ENCODE measurements at regions not wholly inside any gene's neighbourhood (a gene's known extent, or its start where the extent isn't known, plus 50 kb on each side); places are given as distances from the start of the nearest gene placed in this dataset.
A peak's percentile ranks its signal among the peaks of the same experiment; 100 is the strongest.

DNA sequence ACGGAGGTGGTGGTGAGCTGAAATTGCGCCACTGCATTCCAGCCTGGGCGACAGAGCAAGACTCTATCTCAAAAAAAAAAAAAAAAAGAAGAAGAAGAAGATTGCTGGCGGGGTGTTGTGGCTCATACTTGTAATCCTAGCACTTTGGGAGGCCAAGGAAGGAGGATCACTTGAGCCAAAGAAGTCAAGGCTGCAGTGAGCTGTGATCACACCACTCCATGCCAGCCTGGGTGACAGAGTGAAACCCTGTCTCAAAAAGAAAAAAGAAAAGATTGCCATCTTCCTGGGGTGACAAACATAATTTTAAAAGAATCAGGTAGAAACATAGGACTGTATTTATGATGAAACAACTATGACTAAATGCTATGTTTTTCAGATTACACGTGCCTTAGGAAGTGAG, 55.1 kb upstream of the EML4 start:
- Histone ChIP-seq H3K9me3 (no peaks in the 10 kb centered on the region), H3K27me3 (no peaks in the 10 kb centered on the region), H3K36me3 (no peaks in the 10 kb centered on the region), H3K27ac (no peak overlapping the region), H3K4me1 (peaks cover 0 to 35% of the 10 kb centered on the region in 2 donors), H3K4me3 (no peak overlapping the region)
- no peak for TF ChIP-seq CTCF (IDR thresholded peaks at IDR 0.05)
- DNase-seq (ENCODE audit: low spot score in 2 of 2), result no peak
- intact Hi-C loops (cut with DNase I), result no loop called here

DNA sequence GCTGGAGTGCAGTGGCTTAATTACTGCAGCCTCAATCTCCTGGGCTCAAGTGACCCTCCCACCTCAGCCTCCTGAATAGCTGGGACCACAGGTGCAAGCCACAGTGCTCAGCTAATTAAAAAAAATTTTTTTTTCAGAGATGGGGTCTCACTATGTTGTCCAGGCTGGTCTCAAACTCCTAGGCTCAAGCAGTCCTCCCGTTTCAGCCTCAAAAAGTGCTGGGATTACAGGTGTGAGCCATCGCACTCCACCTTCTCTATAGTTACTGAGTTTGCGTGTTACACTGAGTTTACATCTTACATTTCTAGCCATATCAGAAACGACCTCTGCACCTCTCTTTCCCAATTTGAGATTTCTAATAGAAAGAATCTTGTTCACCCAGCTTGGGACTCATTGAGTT, 53.6 kb upstream of the EML4 start:
- no peak overlapping the region for H3K4me3 ChIP-seq
- no peak for TF ChIP-seq CTCF (IDR thresholded peaks at IDR 0.05)
- H3K36me3 ChIP-seq, result no peaks in the 10 kb centered on the region
- intact Hi-C loops (cut with DNase I), result no loop called here
- H3K4me1 ChIP-seq, result peaks cover 0 to 30% of the 10 kb centered on the region in 2 donors
- H3K9me3 ChIP-seq, result no peaks in the 10 kb centered on the region
- DNase-seq (ENCODE audit: low spot score in 2 of 2), result no peak
- H3K27me3 ChIP-seq, result no peaks in the 10 kb centered on the region
- no peak overlapping the region for H3K27ac ChIP-seq

DNA sequence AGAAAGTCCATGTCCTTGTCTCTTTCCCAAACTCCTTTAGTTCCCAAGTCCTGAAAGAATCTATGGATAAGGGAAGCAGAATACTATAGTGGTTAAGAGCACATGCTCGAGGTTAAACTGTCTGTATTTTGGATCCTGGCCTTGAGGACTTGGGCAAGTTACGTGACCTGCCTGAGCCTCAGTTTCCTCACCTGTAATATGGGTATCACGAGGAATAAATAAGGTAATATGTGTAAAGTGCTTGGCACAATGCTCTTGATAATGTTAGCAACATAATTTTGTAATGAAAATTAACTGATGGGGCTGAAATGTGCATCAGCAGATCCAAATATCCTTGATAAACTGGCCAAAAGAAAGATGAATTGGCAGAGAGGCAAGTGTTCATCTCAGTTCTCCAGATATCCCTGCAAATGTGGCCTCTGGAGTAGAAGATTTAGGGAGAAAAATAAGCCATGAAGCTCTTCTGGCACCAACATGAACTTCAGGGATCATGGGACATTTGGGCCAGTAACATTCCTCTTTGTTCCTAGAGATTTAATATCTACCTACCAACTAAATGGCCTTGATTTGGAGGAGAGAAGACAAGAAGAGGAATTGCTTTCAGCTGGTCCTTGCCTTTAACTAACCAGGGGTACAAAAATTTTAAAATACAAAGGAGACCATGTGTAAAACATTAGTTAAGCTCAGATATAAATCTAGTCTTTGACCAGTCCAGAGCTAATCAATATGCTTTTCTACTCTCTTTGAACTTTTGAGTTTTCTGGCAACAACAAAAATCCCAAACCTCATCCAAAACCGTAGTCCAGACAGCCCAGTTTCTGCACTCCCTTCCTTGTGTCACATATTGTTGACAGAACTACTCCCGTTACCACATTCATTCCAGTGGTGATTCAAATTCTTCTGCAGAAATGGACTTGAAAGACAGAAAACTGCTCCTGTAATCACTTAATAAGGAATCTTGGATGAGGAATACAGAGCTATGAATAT, 52.7 kb upstream of the EML4 start:
- DNase-seq (ENCODE audit: low spot score in 2 of 2), result no peak

DNA sequence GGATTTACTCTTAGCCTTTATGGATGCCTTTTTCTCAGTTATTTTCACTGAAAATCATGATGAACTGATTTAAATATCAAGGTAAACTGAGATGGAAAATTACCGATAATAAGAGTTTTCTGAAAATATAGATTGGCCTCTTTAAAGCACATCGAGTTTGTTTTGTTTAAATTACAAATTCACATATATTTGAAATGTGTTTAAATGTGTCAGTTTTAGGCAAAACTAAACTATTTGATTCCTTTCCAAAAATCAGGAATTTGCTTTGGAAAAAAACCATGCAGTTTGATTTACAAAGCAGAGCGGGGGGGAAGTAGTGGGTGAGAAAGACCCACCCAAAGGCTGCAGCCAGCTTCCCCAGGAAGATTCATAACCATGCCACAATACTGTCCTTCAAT, 52.0 kb upstream of the EML4 start:
- DNase-seq (ENCODE audit: low spot score in 2 of 2), result peak in 1 of 2 donors; percentile 21
- Histone ChIP-seq H3K9me3 (no peaks in the 10 kb centered on the region), H3K27ac (peak overlapping the region in 1 of 2 donors; percentile 58), H3K36me3 (no peaks in the 10 kb centered on the region), H3K27me3 (no peaks in the 10 kb centered on the region), H3K4me3 (no peak overlapping the region), H3K4me1 (peaks cover 0 to 23% of the 10 kb centered on the region in 2 donors)
- no peak for TF ChIP-seq CTCF (IDR thresholded peaks at IDR 0.05)
- intact Hi-C loops (cut with DNase I), result no loop called here

More for the DNA sequence above, 52.7 kb upstream of the EML4 start:
- TF ChIP-seq CTCF (IDR thresholded peaks at IDR 0.05), result no peak
- no peak overlapping the region for H3K27ac ChIP-seq
- intact Hi-C loops (cut with DNase I), result no loop called here
- H3K9me3 ChIP-seq, result no peaks in the 10 kb centered on the region
- H3K36me3 ChIP-seq, result no peaks in the 10 kb centered on the region
- no peak overlapping the region for H3K4me3 ChIP-seq
- H3K27me3 ChIP-seq, result no peaks in the 10 kb centered on the region
- H3K4me1 ChIP-seq, result peaks cover 0 to 23% of the 10 kb centered on the region in 2 donors

GRCh38 chr2:42117923-42118753, 51.0 kb upstream of the EML4 start:
- Histone ChIP-seq H3K9me3 (no peaks in the 10 kb centered on the region), H3K36me3 (no peaks in the 10 kb centered on the region), H3K4me1 (peaks cover 0 to 23% of the 10 kb centered on the region in 2 donors), H3K4me3 (no peak overlapping the region), H3K27ac (peak overlapping the region; percentile 56 to 58), H3K27me3 (no peaks in the 10 kb centered on the region)
- TF ChIP-seq CTCF (IDR thresholded peaks at IDR 0.05), result no peak
- intact Hi-C loops (cut with DNase I), result loop anchor here (1.0 kb wide), 1 partner anchor 15 kb away; no protein-coding TSS in a partner anchor
- peak in 1 of 2 donors; percentile 72 for DNase-seq (ENCODE audit: low spot score in 2 of 2)
